Fibroblast of lung (primary cell): ENCODE measurements at regions not wholly inside any gene's neighbourhood (a gene's known extent, or its start where the extent isn't known, plus 50 kb on each side); places are given as distances from the start of the nearest gene placed in this dataset.

Experiments
- DNase-seq, 2 donors: peaks; one replicate each; pipeline versions ENCODE4 v3.0.0 to v3.0.0-alpha.2; 2010; ENCODE audit warnings: low read depth in 2 of 2
- H2AFZ ChIP-seq: 2 replicates; pipeline ENCODE4 v1.5.1; 2012; ENCODE audit warnings: low read length, control low read depth, inconsistent platforms
- H3K27ac ChIP-seq: 2 replicates; pipeline ENCODE4 v1.5.1; 2011; ENCODE audit warnings: low read length, control low read depth; ENCODE audit not compliant: insufficient read depth
- H3K27me3 ChIP-seq: 2 replicates; pipeline ENCODE4 v1.5.1; 2011; ENCODE audit warnings: mild to moderate bottlenecking, low read length; ENCODE audit not compliant: control insufficient read depth, insufficient read depth
- H3K36me3 ChIP-seq: 2 replicates; pipeline ENCODE4 v1.5.1; 2011; ENCODE audit warnings: low read length; ENCODE audit not compliant: control insufficient read depth, insufficient read depth
- H3K4me1 ChIP-seq: 2 replicates; pipeline ENCODE4 v1.5.1; 2011; ENCODE audit warnings: low read length; ENCODE audit not compliant: control insufficient read depth, insufficient read depth; ENCODE audit errors: extremely low read depth
- H3K4me2 ChIP-seq: 2 replicates; pipeline ENCODE4 v1.5.1; 2011; ENCODE audit warnings: low read length, control low read depth; ENCODE audit not compliant: insufficient read depth; ENCODE audit errors: extremely low read depth
- H3K4me3 ChIP-seq, 4 experiments: fragments of 200-600 bp in 1 of 4; sonication (generic) in 1 of 4; replicated peaks in 1 of 4; 2 replicates each; pipeline ENCODE4 v1.5.1; 2011 to 2016; ENCODE audit warnings: low read length in 4 of 4, low read depth in 3 of 4, mild to moderate bottlenecking in 3 of 4, control low read depth in 2 of 4, inconsistent platforms in 1 of 4, mixed read lengths in 1 of 4; ENCODE audit not compliant: insufficient read depth in 1 of 4; ENCODE audit errors: control extremely low read depth in 1 of 4
- H3K79me2 ChIP-seq: 2 replicates; pipeline ENCODE4 v1.5.1; 2012; ENCODE audit warnings: mild to moderate bottlenecking, low read length, inconsistent platforms; ENCODE audit not compliant: control insufficient read depth, insufficient read depth
- H3K9ac ChIP-seq: 2 replicates; pipeline ENCODE4 v1.5.1; 2011; ENCODE audit warnings: mild to moderate bottlenecking, low read length, control low read depth; ENCODE audit not compliant: insufficient read depth
- H3K9me3 ChIP-seq: 2 replicates; pipeline ENCODE4 v1.5.1; 2012; ENCODE audit warnings: low read depth, low read length; ENCODE audit not compliant: control insufficient read depth, insufficient read depth
- H4K20me1 ChIP-seq: 2 replicates; pipeline ENCODE4 v1.5.1; 2011; ENCODE audit warnings: low read length; ENCODE audit not compliant: control insufficient read depth, insufficient read depth; ENCODE audit errors: extremely low read depth
- CTCF ChIP-seq, 2 donors: IDR thresholded peaks in 1 of 2; conservative IDR thresholded peaks in 1 of 2; 1 replicate in 1 of 2; 2 replicates in 1 of 2; pipeline ENCODE4 v1.5.1; 2011 to 2012; ENCODE audit warnings: low read length in 2 of 2, control low read depth in 1 of 2, inconsistent platforms in 1 of 2, low read depth in 1 of 2, mild to moderate bottlenecking in 1 of 2
- EZH2 ChIP-seq: IDR thresholded peaks from 2 replicates; pipeline ENCODE4 v1.5.1; 2012; ENCODE audit warnings: low read length, control low read depth, mild to moderate bottlenecking; ENCODE audit errors: missing control alignments

GRCh38 chr18:39496986-39497385 is 1931.4 kb upstream of the CELF4 start:
- no peak overlapping the region for H3K27ac ChIP-seq
- no peaks in the 10 kb centered on the region for H3K79me2 ChIP-seq
- no peak overlapping the region for H3K4me3 ChIP-seq
- TF ChIP-seq EZH2 (no peak), CTCF (conservative IDR thresholded peaks at IDR 0.05 in 1 of 2, IDR thresholded peaks at IDR 0.05 in 1 of 2; ENCODE audit: low read depth in 1 of 2, low read length in 2 of 2) (no peak)
- no peaks in the 10 kb centered on the region for H3K4me1 ChIP-seq
- H3K27me3 ChIP-seq: no peaks in the 10 kb centered on the region
- H2AFZ ChIP-seq: no peak overlapping the region
- H4K20me1 ChIP-seq: no peaks in the 10 kb centered on the region
- no peaks in the 10 kb centered on the region for H3K9me3 ChIP-seq
- no peaks in the 10 kb centered on the region for H3K36me3 ChIP-seq
- no peak overlapping the region for H3K9ac ChIP-seq
- DNase-seq: no peak
- H3K4me2 ChIP-seq: no peak overlapping the region

- Histone ChIP-seq H4K20me1 (no peaks in the 10 kb centered on the region), H3K9ac (no peak overlapping the region), H3K27me3 (no peaks in the 10 kb centered on the region), H3K4me3 (no peak overlapping the region), H2AFZ (no peak overlapping the region), H3K4me2 (no peak overlapping the region), H3K36me3 (no peaks in the 10 kb centered on the region), H3K9me3 (no peaks in the 10 kb centered on the region), H3K27ac (no peak overlapping the region), H3K4me1 (no peaks in the 10 kb centered on the region), H3K79me2 (no peaks in the 10 kb centered on the region)
- no peak for TF ChIP-seq EZH2
- no peak for TF ChIP-seq CTCF (conservative IDR thresholded peaks at IDR 0.05 in 1 of 2, IDR thresholded peaks at IDR 0.05 in 1 of 2; ENCODE audit: low read depth in 1 of 2, low read length in 2 of 2)
- DNase-seq: no peak
Measured at GRCh38 chr18:39494211-39494896, 1928.8 kb upstream of the CELF4 start.

GRCh38 chr18:39491408-39491807 is 1925.8 kb upstream of the CELF4 start:
- no peak for TF ChIP-seq CTCF (conservative IDR thresholded peaks at IDR 0.05 in 1 of 2, IDR thresholded peaks at IDR 0.05 in 1 of 2; ENCODE audit: low read depth in 1 of 2, low read length in 2 of 2)
- TF ChIP-seq EZH2: no peak
- Histone ChIP-seq H2AFZ (no peak overlapping the region), H3K4me1 (no peaks in the 10 kb centered on the region), H3K4me3 (no peak overlapping the region), H3K27me3 (no peaks in the 10 kb centered on the region), H3K9me3 (no peaks in the 10 kb centered on the region), H3K27ac (no peak overlapping the region), H4K20me1 (no peaks in the 10 kb centered on the region), H3K36me3 (no peaks in the 10 kb centered on the region), H3K79me2 (no peaks in the 10 kb centered on the region), H3K4me2 (no peak overlapping the region), H3K9ac (no peak overlapping the region)
- DNase-seq: peak in 1 of 2 donors; percentile 61
